ENCODE measurements at regions not wholly inside any gene's neighbourhood (a gene's known extent, or its start where the extent isn't known, plus 50 kb on each side); places are given as distances from the start of the nearest gene placed in this dataset.
"Not testable (repeated sequence)": the region's sequence is repeated elsewhere in the genome, so short reads cannot be mapped to it uniquely, and the experiment has no call there.

GRCh38 chr9:39810401-39810800 lies 454.9 kb downstream of the SPATA31A1 start:
- not testable (repeated sequence) for DNase-seq (ENCODE audit: insufficient read length, low spot score); FAIRE-seq

GRCh38 chr9:39811615-39812014 lies 456.1 kb downstream of the SPATA31A1 start:
- not testable (repeated sequence) for FAIRE-seq; DNase-seq (ENCODE audit: insufficient read length, low spot score)

GRCh38 chr9:39828457-39828856 lies 473.0 kb downstream of the SPATA31A1 start:
- FAIRE-seq; DNase-seq (ENCODE audit: insufficient read length, low spot score): not testable (repeated sequence)

Data from GM12891 (cell line).